ENCODE measurements at regions not wholly inside any gene's neighbourhood (a gene's known extent, or its start where the extent isn't known, plus 50 kb on each side); places are given as distances from the start of the nearest gene placed in this dataset.

- TF ChIP-seq MYC (IDR thresholded peaks at IDR 0.05; ENCODE audit: low read depth, low read length) (no peak), POLR2A (IDR thresholded peaks at IDR 0.05; ENCODE audit: low read depth, low read length) (no peak), CTCF (IDR thresholded peaks at IDR 0.05; ENCODE audit: extremely low read depth in 1 of 2, insufficient read depth in 1 of 2, low read depth in 1 of 2, low read length in 2 of 2) (peak; percentile 66 to 70), POLR2AphosphoS5 (IDR thresholded peaks at IDR 0.05; ENCODE audit: insufficient read depth, low read depth, low read length) (no peak), FOS (IDR thresholded peaks at IDR 0.05; ENCODE audit: borderline replicate concordance, insufficient read depth, low read length) (no peak), EZH2 (IDR thresholded peaks at IDR 0.05; ENCODE audit: borderline replicate concordance, low read depth, low read length, severe bottlenecking) (no peak), MAX (IDR thresholded peaks at IDR 0.05; ENCODE audit: insufficient read depth, insufficient read length) (peak; percentile 31), JUN (IDR thresholded peaks at IDR 0.05; ENCODE audit: borderline replicate concordance, insufficient read depth, insufficient read length, low read depth) (no peak)
Measured at GRCh38 chr7:149625340-149625946, 127.8 kb upstream of the ZNF746 start.
